ENCODE measurements at regions not wholly inside any gene's neighbourhood (a gene's known extent, or its start where the extent isn't known, plus 50 kb on each side); places are given as distances from the start of the nearest gene placed in this dataset.

GRCh38 chr5:164951570-164951969 lies 1446.2 kb downstream of the MAT2B start:
- no peak for TF ChIP-seq CTCF (IDR thresholded peaks at IDR 0.05 in 4 of 5, conservative IDR thresholded peaks at IDR 0.05 in 1 of 5)
- TF ChIP-seq POLR2A (IDR thresholded peaks at IDR 0.05) = no peak

Data from gastrocnemius medialis (tissue), 4 donors.